ENCODE measurements at regions not wholly inside any gene's neighbourhood (a gene's known extent, or its start where the extent isn't known, plus 50 kb on each side); places are given as distances from the start of the nearest gene placed in this dataset.

- DNase-seq (ENCODE audit: low spot score in 2 of 2) (no peak), ATAC-seq (replicated peaks; ENCODE audit: extremely low read depth, poor library complexity, severe bottlenecking) (no peak)
- Mint-ChIP-seq H3K9me3 (no peaks in the 10 kb centered on the region), H3K4me3 (no peak overlapping the region), H3K36me3 (ENCODE audit: insufficient read depth) (peaks cover 2% of the 10 kb centered on the region), H3K27me3 (no peaks in the 10 kb centered on the region), H3K27ac (ENCODE audit: low read depth) (no peak overlapping the region), H3K4me1 (no peaks in the 10 kb centered on the region)
These were observed 191.7 kb downstream of the SUCLA2 start for GRCh38 chr13:47809411-47809810.

GRCh38 chr13:47803131-47803530 is 197.9 kb downstream of the SUCLA2 start:
- no peak overlapping the region for H3K4me3 Mint-ChIP-seq
- peaks cover 13% of the 10 kb centered on the region for H3K27me3 Mint-ChIP-seq
- no peaks in the 10 kb centered on the region for H3K36me3 Mint-ChIP-seq (ENCODE audit: insufficient read depth)
- H3K9me3 Mint-ChIP-seq, result peaks cover 8% of the 10 kb centered on the region
- H3K4me1 Mint-ChIP-seq, result no peaks in the 10 kb centered on the region
- ATAC-seq (replicated peaks; ENCODE audit: extremely low read depth, poor library complexity, severe bottlenecking), result no peak
- H3K27ac Mint-ChIP-seq (ENCODE audit: low read depth), result no peak overlapping the region
- no peak for DNase-seq (ENCODE audit: low spot score in 2 of 2)

- no peak overlapping the region for H3K27ac Mint-ChIP-seq (ENCODE audit: low read depth)
- H3K36me3 Mint-ChIP-seq (ENCODE audit: insufficient read depth), result no peaks in the 10 kb centered on the region
- ATAC-seq (replicated peaks; ENCODE audit: extremely low read depth, poor library complexity, severe bottlenecking), result no peak
- no peak for DNase-seq (ENCODE audit: low spot score in 2 of 2)
- H3K27me3 Mint-ChIP-seq, result peaks cover 21% of the 10 kb centered on the region
- H3K4me3 Mint-ChIP-seq, result no peak overlapping the region
- H3K4me1 Mint-ChIP-seq, result no peaks in the 10 kb centered on the region
- H3K9me3 Mint-ChIP-seq, result peaks cover 8% of the 10 kb centered on the region
These were observed 199.5 kb downstream of the SUCLA2 start for GRCh38 chr13:47801555-47801954.

- no peak overlapping the region for H3K27ac Mint-ChIP-seq (ENCODE audit: low read depth)
- H3K36me3 Mint-ChIP-seq (ENCODE audit: insufficient read depth), result no peaks in the 10 kb centered on the region
- H3K4me3 Mint-ChIP-seq, result no peak overlapping the region
- ATAC-seq (replicated peaks; ENCODE audit: extremely low read depth, poor library complexity, severe bottlenecking), result no peak
- H3K9me3 Mint-ChIP-seq, result peaks cover 8% of the 10 kb centered on the region
- H3K4me1 Mint-ChIP-seq, result no peaks in the 10 kb centered on the region
- DNase-seq (ENCODE audit: low spot score in 2 of 2), result no peak
- peaks cover 25% of the 10 kb centered on the region for H3K27me3 Mint-ChIP-seq
These were observed 200.5 kb downstream of the SUCLA2 start for GRCh38 chr13:47800593-47800992.

- Mint-ChIP-seq H3K4me1 (no peaks in the 10 kb centered on the region), H3K27ac (ENCODE audit: low read depth) (no peak overlapping the region), H3K27me3 (peaks cover 34% of the 10 kb centered on the region), H3K9me3 (peaks cover 8% of the 10 kb centered on the region), H3K4me3 (no peak overlapping the region), H3K36me3 (ENCODE audit: insufficient read depth) (no peaks in the 10 kb centered on the region)
- DNase-seq (ENCODE audit: low spot score in 2 of 2) (no peak), ATAC-seq (replicated peaks; ENCODE audit: extremely low read depth, poor library complexity, severe bottlenecking) (no peak)
These were observed 202.2 kb downstream of the SUCLA2 start for GRCh38 chr13:47798906-47799305.

GRCh38 chr13:47798194-47798593 is 202.9 kb downstream of the SUCLA2 start:
- ATAC-seq (replicated peaks; ENCODE audit: extremely low read depth, poor library complexity, severe bottlenecking) (no peak), DNase-seq (ENCODE audit: low spot score in 2 of 2) (no peak)
- Mint-ChIP-seq H3K27ac (ENCODE audit: low read depth) (no peak overlapping the region), H3K4me1 (no peaks in the 10 kb centered on the region), H3K27me3 (peaks cover 34% of the 10 kb centered on the region), H3K36me3 (ENCODE audit: insufficient read depth) (no peaks in the 10 kb centered on the region), H3K4me3 (no peak overlapping the region), H3K9me3 (peaks cover 8% of the 10 kb centered on the region)

GRCh38 chr13:47796816-47797215 is 204.3 kb downstream of the SUCLA2 start:
- Mint-ChIP-seq H3K4me1 (no peaks in the 10 kb centered on the region), H3K27me3 (peaks cover 26% of the 10 kb centered on the region), H3K4me3 (no peak overlapping the region), H3K27ac (ENCODE audit: low read depth) (no peak overlapping the region), H3K36me3 (ENCODE audit: insufficient read depth) (no peaks in the 10 kb centered on the region), H3K9me3 (peaks cover 5% of the 10 kb centered on the region)
- DNase-seq (ENCODE audit: low spot score in 2 of 2) (no peak), ATAC-seq (replicated peaks; ENCODE audit: extremely low read depth, poor library complexity, severe bottlenecking) (no peak)

- Mint-ChIP-seq H3K4me1 (no peaks in the 10 kb centered on the region), H3K9me3 (peaks cover 6% of the 10 kb centered on the region), H3K27ac (ENCODE audit: low read depth) (no peak overlapping the region), H3K27me3 (peaks cover 21% of the 10 kb centered on the region), H3K4me3 (no peak overlapping the region), H3K36me3 (ENCODE audit: insufficient read depth) (no peaks in the 10 kb centered on the region)
- ATAC-seq (replicated peaks; ENCODE audit: extremely low read depth, poor library complexity, severe bottlenecking) (no peak), DNase-seq (ENCODE audit: low spot score in 2 of 2) (no peak)
These were observed 206.1 kb downstream of the SUCLA2 start for GRCh38 chr13:47794963-47795362.

- Mint-ChIP-seq H3K9me3 (peaks cover 7% of the 10 kb centered on the region), H3K4me1 (no peaks in the 10 kb centered on the region), H3K36me3 (ENCODE audit: insufficient read depth) (no peaks in the 10 kb centered on the region), H3K27me3 (peaks cover 9% of the 10 kb centered on the region), H3K27ac (ENCODE audit: low read depth) (no peak overlapping the region), H3K4me3 (no peak overlapping the region)
- ATAC-seq (replicated peaks; ENCODE audit: extremely low read depth, poor library complexity, severe bottlenecking) (no peak), DNase-seq (ENCODE audit: low spot score in 2 of 2) (no peak)
These were observed 210.3 kb downstream of the SUCLA2 start for GRCh38 chr13:47790755-47791154.

GRCh38 chr13:47788844-47789243 is 212.2 kb downstream of the SUCLA2 start:
- H3K9me3 Mint-ChIP-seq, result peaks cover 7% of the 10 kb centered on the region
- ATAC-seq (replicated peaks; ENCODE audit: extremely low read depth, poor library complexity, severe bottlenecking), result no peak

GRCh38 chr13:47774671-47774994 is 226.4 kb downstream of the SUCLA2 start:
- Mint-ChIP-seq H3K4me3 (no peak overlapping the region), H3K36me3 (ENCODE audit: insufficient read depth) (peaks cover 2% of the 10 kb centered on the region), H3K9me3 (peaks cover 11% of the 10 kb centered on the region), H3K27me3 (peaks cover 43% of the 10 kb centered on the region), H3K27ac (ENCODE audit: low read depth) (no peak overlapping the region), H3K4me1 (no peaks in the 10 kb centered on the region)
- DNase-seq (ENCODE audit: low spot score in 2 of 2) (no peak), ATAC-seq (replicated peaks; ENCODE audit: extremely low read depth, poor library complexity, severe bottlenecking) (no peak)

More at GRCh38 chr13:47788844-47789243, 212.2 kb downstream of the SUCLA2 start:
- Mint-ChIP-seq H3K27me3 (no peaks in the 10 kb centered on the region), H3K4me3 (no peak overlapping the region), H3K36me3 (ENCODE audit: insufficient read depth) (no peaks in the 10 kb centered on the region), H3K4me1 (no peaks in the 10 kb centered on the region), H3K27ac (ENCODE audit: low read depth) (no peak overlapping the region)
- no peak for DNase-seq (ENCODE audit: low spot score in 2 of 2)

GRCh38 chr13:47764817-47765216 is 236.3 kb downstream of the SUCLA2 start:
- ATAC-seq (replicated peaks; ENCODE audit: extremely low read depth, poor library complexity, severe bottlenecking) (no peak), DNase-seq (ENCODE audit: low spot score in 2 of 2) (no peak)
- no peak overlapping the region for H3K27ac Mint-ChIP-seq (ENCODE audit: low read depth)
- peaks cover 2% of the 10 kb centered on the region for H3K36me3 Mint-ChIP-seq (ENCODE audit: insufficient read depth)
- H3K9me3 Mint-ChIP-seq, result no peaks in the 10 kb centered on the region
- peaks cover 16% of the 10 kb centered on the region for H3K27me3 Mint-ChIP-seq
- no peak overlapping the region for H3K4me3 Mint-ChIP-seq
- no peaks in the 10 kb centered on the region for H3K4me1 Mint-ChIP-seq

- ATAC-seq (replicated peaks; ENCODE audit: extremely low read depth, poor library complexity, severe bottlenecking) (no peak), DNase-seq (ENCODE audit: low spot score in 2 of 2) (no peak)
- no peaks in the 10 kb centered on the region for H3K27me3 Mint-ChIP-seq
- no peak overlapping the region for H3K4me3 Mint-ChIP-seq
- H3K9me3 Mint-ChIP-seq, result no peaks in the 10 kb centered on the region
- no peaks in the 10 kb centered on the region for H3K4me1 Mint-ChIP-seq
- H3K36me3 Mint-ChIP-seq (ENCODE audit: insufficient read depth), result no peaks in the 10 kb centered on the region
- no peak overlapping the region for H3K27ac Mint-ChIP-seq (ENCODE audit: low read depth)
These were observed 243.5 kb downstream of the SUCLA2 start for GRCh38 chr13:47757466-47758080.

GRCh38 chr13:47747901-47748300 is 253.2 kb downstream of the SUCLA2 start:
- H3K4me1 Mint-ChIP-seq, result no peaks in the 10 kb centered on the region
- ATAC-seq (replicated peaks; ENCODE audit: extremely low read depth, poor library complexity, severe bottlenecking), result no peak
- H3K36me3 Mint-ChIP-seq (ENCODE audit: insufficient read depth), result no peaks in the 10 kb centered on the region
- DNase-seq (ENCODE audit: low spot score in 2 of 2), result no peak
- peaks cover 18% of the 10 kb centered on the region for H3K27me3 Mint-ChIP-seq
- H3K9me3 Mint-ChIP-seq, result no peaks in the 10 kb centered on the region
- H3K4me3 Mint-ChIP-seq, result no peak overlapping the region
- H3K27ac Mint-ChIP-seq (ENCODE audit: low read depth), result no peak overlapping the region

Measured in central memory CD8-positive, alpha-beta T cell (primary cell).